GM19395 (cell line): ENCODE measurements at regions not wholly inside any gene's neighbourhood (a gene's known extent, or its start where the extent isn't known, plus 50 kb on each side); places are given as distances from the start of the nearest gene placed in this dataset.

Experiments used
- ATAC-seq: cut with Tn5 transposase; IDR thresholded peaks from one replicate; pipeline ENCODE4 v1.9.1; 2021; ENCODE audit warnings: mild to moderate bottlenecking, moderate library complexity; ENCODE audit not compliant: unreplicated experiment

- ATAC-seq = no peak
These were observed 55.0 kb downstream of the TMEM30B start for GRCh38 chr14:61226015-61226654.

DNA sequence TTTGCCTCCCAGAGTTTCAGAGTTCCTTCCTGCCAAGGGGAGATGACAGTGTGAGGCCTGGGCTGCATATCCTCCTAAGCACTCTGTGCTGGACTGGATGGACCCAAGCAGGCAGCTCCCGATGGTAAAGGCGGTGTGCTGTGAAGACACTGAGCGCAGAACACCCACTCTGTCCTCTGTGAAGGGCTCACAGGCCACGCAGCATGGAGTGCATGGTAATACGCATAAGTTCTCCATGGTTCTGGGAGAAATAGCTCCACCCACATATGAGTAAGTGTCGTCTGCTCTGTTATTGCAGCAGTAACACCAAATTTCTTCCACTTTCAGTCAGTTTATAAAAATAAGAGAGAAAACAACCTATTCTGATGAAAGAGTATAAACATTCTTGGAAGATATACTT is 55.8 kb downstream of the TMEM30B start:
- no peak for ATAC-seq

DNA sequence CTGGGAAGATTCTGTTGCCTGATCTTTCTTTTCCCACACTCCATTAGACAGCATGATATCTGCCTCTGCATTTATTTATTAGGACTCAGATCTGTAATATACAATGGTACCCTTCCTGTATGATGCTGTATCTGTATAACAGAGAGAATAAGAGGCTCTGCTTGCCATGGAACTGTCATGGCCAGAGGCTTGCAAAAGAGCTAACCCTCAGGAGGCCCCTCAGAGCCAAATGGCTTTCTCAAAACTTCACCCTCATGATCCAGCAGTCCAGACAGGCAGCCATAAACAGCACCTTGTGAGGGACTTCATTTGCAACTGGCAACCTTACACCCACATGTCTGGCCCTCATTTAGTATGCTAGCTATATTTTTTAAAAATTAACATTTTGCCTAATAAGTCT is 57.6 kb downstream of the TMEM30B start:
- ATAC-seq = no peak

GRCh38 chr14:61222388-61222787 is 58.8 kb downstream of the TMEM30B start:
- ATAC-seq = no peak

- ATAC-seq = no peak
These were observed 59.2 kb downstream of the TMEM30B start for GRCh38 chr14:61221906-61222305.

- no peak for ATAC-seq
These were observed 61.5 kb downstream of the TMEM30B start for GRCh38 chr14:61219673-61220072.

DNA sequence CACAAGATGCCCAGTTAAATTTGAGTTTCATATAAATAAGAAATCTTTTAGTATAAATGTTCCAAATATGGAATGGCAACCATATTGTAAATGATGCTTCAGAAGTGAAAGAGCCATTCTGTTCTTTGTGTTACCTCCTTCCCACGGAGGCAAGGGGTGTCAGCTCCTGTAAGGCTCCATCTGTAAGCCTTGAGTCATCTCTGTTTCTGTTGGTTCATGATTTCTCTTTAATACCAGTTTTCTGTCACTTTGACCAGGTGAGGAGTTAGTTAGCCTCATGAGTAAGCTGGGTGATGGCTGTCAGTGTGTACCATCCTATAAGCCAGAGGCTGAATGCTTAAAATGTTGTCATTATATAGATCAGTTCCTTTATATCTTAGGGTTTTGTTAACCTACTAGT is 61.9 kb downstream of the TMEM30B start:
- ATAC-seq = no peak

DNA sequence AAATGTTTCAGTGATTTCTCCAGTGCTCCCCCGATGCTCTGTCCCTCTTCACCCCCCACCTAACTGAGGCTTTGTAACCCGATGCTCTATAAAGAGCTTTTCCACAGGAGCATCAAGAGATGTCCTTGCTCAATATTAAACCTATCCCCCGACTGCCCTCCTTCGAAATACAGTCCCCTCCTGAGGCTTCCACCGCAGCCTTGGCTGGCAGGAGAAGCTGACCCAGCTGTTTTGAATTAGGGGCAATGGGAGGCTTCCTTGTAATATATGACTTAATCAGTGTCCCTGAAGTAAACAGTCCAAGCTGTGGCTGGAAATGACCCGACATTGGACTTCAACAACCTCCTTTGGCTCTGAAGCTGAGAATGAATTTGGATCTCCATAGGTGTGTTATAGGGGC is 62.4 kb downstream of the TMEM30B start:
- ATAC-seq = no peak

DNA sequence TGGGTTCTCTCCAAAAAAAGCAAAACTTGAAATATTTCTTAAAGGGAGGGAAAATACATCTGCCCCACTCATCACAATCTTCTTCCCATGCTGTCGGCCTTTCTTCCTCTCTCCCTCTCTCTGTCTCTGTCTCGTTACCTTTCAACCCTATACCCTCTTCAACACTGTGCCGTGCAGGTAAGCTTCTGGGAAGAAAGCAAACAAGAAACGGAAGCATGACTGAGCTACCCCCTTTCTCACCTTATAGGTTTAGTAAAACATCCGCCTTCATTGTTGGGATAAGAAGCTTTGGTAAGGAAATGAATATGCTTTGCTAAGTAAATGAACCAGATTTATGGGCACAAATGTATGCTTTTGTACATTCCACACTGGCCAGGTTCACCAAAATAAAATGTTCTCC is 63.0 kb downstream of the TMEM30B start:
- no peak for ATAC-seq

- no peak for ATAC-seq
These were observed 63.6 kb downstream of the TMEM30B start for GRCh38 chr14:61217516-61217915.

GRCh38 chr14:61215222-61216020 is 65.7 kb downstream of the TMEM30B start:
- ATAC-seq = no peak

- no peak for ATAC-seq
These were observed 67.2 kb downstream of the TMEM30B start for GRCh38 chr14:61213920-61214319.

DNA sequence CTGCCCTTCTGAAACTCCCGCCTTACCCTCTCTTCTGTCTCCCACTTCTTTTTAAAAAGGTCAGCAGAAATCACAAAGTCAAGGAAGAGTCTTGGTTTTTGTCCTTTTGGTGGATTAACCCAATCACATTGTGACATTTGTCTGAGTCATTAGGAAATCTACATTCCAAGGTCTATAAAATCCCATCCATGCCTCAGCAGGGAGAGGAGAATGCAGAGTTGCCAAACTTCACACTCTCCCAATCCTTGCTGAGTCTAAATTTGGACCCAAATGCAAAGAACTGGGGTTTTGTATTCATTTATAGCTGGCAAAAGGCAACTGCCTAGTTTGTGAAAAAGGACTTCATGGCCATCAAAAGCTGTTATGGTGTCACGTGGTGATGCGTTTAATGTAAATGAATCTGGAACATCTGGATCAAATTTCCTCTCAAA is 67.9 kb downstream of the TMEM30B start:
- ATAC-seq = no peak

DNA sequence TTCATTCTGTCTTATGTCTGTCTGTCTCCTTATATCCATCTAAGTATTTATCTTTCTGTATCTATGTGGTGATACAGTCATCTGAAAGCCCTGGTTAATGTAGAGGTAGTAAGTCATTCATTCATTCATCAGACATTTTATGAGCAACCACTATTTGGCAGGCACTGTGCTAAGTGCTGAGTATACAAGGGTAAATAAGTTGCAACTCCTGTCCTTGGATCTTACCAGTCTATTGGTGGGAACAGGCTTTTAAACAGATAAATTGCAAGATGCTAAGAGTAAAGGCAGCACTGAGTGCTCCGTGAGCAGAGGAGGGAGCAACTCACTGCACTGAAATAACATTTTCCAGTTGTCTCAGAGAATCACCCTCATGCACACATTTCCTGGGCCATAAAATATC is 68.6 kb downstream of the TMEM30B start:
- no peak for ATAC-seq

- no peak for ATAC-seq
These were observed 69.5 kb downstream of the TMEM30B start for GRCh38 chr14:61211476-61212255.

GRCh38 chr14:61203081-61203753 is 77.9 kb downstream of the TMEM30B start:
- no peak for ATAC-seq

- no peak for ATAC-seq
These were observed 79.0 kb downstream of the TMEM30B start for GRCh38 chr14:61202124-61202523.

- ATAC-seq = no peak
These were observed 80.0 kb downstream of the TMEM30B start for GRCh38 chr14:61201171-61201570.

GRCh38 chr14:61197416-61197815 is 83.7 kb downstream of the TMEM30B start:
- no peak for ATAC-seq

DNA sequence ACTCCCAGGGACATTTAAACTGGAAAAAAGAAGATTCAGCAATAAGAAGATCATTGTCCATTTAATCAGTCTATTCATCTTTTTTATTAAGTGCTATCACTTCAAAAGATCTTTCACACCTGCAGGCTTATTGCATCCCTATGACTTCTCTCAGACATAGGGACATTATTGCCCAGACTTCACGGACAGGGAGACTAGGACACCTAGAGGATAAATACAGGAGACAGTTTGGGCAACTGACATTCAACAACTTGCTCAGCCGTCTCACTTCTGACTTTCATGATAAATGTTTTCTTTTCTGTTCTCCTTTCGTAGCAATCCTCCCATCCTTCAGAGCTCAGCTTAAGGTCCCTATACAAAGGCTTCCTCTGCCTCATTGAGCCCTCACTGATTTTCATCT is 84.3 kb downstream of the TMEM30B start:
- no peak for ATAC-seq

DNA sequence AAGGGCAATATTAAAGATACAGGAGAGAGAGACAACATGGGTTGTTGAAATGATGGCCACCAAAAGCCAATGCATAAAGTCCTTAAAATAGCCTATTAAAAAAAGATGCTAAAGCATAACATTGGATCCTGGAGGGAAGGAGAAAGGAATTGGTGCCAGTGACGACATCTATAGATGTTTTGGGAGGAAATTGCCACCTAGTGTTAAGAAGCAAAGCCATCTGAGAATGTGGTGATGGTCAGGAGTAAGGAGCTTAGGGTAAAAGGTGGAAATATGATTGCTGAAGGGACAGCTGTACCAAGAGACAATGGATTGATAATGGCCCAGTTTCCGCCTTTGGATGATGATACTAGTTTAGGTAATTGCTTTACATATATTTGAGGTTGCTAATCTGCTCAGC is 85.1 kb downstream of the TMEM30B start:
- ATAC-seq = no peak
